Femur (tissue), 1 donor: ENCODE measurements at regions not wholly inside any gene's neighbourhood (a gene's known extent, or its start where the extent isn't known, plus 50 kb on each side); places are given as distances from the start of the nearest gene placed in this dataset.
"Not testable (repeated sequence)": the region's sequence is repeated elsewhere in the genome, so short reads cannot be mapped to it uniquely, and the experiment has no call there.

Source experiments
- DNase-seq: peaks from one replicate; pipeline ENCODE4 v3.0.0-alpha.2; 2017

DNA sequence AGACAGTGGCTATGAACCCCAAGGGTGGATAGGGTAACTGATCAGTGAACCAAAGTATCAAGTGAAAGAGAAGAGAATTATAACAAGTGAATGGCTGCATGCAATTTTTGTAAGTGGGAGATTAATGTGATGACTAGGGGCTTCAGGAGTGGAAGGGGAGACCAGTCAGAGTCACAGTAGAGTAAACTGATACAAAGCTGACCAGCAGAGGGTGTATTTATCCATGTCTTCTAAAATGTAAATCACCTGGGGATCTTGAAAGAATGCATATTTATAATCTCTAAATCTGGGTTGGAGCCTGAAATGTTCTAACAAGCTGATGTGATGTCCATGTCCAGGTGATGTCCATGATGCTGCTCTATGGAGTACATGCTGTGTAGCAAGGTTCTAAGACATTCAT, 1351.3 kb upstream of the CHAC2 start:
- no peak for DNase-seq

DNA sequence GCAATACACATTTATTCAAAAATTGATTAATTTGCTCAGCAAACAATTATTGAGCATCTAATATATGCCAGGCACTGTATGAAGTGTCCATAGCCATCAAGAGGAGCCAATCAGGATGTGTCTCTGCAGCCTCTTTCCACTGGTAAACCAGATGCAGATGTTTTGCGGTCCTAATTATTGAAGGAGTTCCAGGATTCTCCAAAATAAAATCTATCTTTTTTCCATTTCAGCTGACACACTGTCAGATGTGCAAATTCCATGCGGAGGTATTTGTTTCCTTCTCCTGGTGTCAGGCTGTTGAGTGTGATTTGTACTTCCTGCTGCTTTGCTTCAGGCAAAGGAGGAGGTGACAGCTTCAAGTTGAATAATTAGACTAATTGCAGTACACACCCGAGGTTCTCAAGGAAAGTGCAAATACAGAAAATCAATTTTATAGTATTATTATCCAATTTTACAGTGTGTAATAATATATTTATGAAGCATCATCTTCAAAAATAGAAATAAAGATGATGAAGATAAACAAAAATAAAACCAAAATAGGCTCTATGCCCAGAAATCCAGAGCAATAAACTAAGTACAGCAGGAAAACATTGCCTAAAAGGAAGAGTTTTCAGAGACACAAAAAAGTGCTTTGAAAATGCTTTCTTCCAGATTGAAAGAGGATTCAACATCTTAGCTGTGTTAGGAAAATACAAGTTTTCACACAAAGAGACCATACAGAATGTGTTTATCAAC, 1352.9 kb upstream of the CHAC2 start:
- DNase-seq, result no peak

DNA sequence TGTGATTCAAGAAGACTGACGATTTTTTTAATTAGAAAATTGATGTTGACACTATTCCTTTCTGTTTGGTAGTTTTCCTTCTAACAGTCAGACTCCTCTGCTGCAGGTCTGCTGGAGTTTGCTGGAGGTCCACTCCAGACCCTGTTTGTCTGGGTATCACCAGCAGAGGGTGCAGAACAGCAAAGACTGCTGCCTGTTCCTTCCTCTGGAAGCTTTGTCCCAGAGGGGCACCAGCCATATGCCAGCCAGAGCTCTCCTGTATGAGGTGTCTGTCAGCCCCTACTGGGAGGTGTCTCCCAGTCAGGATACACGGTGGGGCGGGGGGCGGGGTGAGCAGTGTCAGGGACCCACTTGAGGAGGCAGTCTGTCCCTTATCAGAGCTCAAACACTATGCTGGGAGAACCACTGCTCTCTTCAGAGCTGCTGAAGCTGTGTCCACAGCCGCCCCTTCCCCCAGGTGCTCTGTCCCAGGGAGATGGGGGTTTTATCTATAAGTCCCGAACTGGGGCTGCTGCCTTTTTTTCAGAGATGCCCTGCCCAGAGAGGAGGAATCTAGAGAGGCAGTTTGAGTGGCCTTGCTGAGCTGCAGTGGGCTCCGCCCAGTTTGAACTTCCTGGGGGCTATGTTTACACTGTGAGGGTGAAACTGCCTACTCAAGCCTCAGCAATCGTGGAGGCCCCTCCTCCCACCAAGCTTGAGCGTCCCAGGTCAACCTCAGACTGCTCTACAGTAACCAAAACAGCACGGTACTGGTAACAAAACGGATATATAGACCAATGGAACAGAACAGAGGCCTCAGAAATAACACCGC, 1358.1 kb upstream of the CHAC2 start:
- DNase-seq, result not testable (repeated sequence)

DNA sequence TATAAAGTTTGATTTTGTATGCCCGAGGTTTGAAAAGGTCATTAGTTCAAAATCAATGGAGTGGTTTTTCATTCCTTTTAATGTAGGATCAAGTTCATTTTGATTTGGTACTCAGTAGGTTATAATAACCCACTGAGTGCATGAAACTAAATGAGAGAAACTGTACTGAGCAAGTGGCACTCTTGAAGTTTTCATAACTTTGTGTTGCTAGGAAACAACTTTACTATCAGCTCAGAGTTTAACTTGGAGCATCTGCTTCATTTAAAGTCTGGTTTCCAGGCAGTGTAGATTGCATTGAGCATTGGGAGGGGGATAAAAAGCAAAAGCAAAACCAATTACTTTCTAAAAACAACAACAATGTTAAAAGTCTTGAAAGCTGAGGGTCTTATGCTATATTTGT, 1361.6 kb upstream of the CHAC2 start:
- no peak for DNase-seq

DNA sequence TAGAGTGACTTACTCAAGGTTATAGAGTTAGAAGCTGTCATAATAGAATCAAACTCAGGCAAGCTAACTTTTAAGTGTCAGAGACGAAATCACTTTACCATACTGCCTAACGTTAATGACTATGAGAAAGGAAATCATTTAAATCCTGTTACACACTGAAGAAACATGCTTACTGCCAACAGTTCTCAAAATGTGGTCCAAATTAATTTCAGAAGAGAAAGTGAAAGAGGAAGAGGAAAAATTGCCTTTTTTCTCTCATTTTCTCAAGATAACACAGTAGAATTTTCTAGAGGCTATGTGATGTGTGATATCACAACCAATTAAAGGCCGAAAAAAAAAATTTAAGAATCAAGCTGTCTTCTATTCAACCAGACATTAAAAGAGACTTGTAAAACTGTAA, 1362.7 kb upstream of the CHAC2 start:
- no peak for DNase-seq

DNA sequence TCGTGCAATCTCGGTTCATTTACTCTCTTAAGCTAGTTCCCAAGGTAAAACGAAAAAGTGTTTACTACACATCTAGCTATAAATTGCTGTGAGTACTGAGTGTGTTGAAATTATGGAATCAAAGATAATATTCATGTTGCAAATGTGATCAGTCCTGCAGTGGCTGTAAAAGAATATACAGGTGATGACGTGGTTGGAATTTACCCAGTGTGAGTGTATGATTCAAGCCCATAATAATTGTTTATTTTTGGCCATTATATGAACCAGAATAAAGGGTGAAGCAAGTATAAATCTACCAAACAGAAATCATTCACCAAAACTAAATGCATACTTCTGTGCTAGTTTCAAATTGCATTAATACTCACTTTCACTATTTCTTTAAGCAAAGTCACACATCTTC, 1363.6 kb upstream of the CHAC2 start:
- DNase-seq, result no peak

DNA sequence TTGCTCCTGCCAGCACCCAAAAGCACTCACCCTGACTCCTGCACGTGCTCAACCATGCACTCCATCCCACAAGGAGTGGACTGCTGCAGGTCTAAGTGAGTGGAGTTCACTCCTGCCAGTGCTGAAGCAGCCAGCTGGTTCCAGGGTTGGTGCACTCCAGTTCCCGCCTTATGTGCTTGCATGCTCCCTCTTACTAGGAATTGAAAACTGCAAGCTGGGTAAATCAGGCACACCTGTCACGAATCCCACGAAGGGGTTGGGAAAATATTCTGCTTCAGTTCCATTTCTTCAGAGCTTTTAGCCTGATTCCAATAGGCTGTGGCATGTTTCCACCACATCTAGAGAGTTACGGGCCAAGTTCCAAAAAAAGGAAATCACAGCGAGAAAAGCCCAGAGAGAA, 1365.5 kb upstream of the CHAC2 start:
- DNase-seq, result no peak

DNA sequence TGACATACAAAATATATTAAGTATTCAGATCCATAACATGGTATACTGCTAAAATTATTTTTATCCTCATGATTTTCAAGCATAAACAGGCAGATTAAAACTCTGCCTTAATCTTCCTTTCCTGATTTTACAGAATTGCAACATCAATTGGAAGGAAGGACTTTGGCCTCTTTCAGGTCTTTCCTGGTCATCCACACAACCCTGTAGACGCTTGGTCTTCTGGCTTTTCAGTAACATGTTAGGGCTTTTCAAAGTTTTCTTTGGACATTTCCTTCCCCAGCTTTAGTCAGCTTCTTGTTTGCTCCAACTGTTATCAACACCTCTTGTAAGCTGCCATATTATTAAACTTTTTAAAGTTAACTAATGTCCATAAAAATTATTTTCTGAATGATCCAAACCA, 1364.9 kb upstream of the NRXN1 start:
- no peak for DNase-seq

DNA sequence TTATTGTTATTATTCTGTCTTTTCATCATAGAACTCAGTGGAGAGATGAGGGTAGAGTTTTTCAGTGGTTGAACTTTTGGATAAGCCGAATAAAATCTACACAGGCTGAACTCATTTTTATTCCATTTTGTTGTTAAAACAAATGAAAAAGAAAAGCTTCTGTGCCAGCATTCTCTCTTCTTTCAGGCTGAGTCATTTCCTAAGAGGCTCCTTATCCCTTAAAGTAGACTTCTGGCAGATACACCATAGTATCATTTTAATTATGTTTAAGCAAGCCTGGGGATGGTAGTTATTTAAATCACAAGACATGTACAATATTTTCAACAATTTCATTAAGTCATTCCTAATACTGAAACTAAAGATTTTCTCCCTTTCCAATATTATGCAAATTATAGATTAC, 1364.0 kb upstream of the NRXN1 start:
- DNase-seq, result no peak

DNA sequence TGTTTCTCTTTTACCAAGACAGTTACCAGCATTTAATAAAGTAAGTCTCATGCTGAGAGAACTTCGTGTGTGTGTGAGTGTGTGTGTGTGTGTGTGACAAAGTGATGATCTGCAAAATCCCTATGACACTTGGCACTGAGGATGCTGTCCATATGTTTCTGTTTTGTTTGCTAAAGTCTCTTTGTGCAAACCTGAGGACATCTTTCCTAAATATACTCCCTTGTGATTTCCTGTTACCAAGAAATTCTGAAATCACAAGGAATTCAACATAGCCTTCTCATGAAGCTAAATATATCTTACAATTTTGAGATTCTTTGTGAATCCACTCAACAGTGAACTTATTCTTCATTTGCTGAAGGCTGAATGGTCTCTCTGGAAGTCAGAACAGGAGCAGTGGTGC, 1359.7 kb upstream of the NRXN1 start:
- DNase-seq, result no peak

DNA sequence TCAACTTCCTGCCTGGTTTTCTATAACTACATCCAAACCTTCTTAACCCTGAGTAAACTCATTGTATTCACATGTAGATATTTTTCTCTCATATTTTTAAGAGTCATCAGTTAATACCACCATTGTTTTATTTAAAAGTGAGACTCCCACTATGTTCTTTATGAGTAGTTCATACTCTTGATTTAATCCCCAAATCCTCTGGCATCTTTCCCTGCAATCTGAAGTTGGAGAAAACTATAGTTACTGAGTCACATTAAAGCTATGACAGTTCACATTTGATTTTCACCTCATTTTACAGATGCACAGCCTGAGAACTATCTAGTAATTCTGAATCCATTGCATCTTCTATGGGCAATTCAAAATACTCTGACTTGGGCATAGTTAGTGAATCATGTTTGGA, 1358.7 kb upstream of the NRXN1 start:
- no peak for DNase-seq

DNA sequence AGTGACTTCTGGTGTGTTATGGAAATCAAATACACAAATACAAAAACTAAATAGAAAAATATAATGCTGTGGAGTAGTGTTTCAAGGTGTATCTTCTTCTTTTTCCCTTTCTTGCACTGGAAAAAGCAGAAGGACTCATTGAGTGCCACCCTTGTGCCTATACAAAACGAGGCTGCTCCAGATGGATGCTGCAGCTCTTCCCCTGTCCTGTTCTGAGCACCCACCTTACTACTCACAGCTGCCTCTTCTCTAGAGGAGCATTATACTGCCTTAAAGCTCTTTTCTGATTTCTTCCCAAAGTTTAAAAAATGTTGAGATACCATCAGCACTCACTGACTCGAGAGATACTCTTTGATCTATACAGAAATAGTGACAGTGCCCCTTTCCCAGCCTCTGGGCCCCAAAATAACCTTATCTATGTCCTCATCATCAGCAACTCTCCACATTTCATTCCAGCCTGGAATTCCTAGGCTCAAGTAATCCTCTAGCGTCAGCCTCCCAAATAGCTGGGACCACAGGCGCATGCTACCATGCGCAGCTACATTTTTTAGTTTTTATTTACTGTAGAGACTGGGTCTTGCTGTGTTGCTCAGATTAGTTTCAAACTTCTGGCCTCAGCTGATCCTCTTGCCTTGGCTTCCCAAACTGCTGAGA, 1356.1 kb upstream of the NRXN1 start:
- DNase-seq, result no peak

DNA sequence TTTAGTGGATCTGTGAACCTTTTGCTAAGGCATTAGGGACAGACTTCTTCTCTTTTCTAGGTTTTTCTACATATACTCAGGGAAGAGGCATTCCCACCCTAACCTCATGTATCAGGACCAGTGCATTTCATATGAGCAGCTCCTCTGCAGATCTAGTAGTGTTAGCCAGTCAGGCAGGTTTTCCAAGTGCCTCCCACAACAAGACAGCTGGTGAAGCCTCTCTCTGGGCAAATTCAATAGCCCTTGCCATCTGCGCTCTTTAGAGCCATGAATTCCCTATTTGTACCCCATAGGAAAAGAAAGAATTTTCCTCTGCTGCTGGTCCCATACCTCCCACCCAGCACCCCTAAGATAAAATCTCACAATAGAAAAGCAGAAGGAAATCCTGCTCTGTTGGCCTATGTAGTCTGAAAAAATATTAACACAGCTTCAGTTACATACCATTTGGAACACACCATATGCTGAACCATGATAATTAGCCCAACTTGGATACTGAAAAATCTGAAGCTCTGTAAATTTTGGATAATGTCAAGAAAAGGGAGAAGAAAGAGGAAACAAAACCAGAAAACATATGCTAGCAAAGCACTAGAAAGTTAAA, 1354.6 kb upstream of the NRXN1 start:
- DNase-seq, result no peak

DNA sequence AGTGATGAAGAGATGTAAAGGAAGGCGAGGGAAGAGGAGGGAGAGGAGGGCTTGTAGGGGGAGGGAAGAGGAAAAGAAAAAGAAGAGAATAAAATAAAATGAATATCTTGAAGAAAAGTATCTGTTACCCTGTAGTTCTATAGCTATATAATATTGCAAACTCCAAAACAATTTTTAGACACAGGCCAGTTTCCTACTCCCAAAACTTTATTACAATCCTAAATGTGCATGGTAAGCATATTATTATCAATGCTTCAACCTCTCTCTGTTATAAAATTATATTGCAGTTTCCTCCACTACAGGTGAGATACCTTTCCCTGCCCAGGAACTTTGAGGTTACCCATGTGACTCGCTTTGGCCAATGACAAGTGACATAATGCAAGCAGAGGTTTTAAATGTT, 1351.6 kb upstream of the NRXN1 start:
- no peak for DNase-seq

DNA sequence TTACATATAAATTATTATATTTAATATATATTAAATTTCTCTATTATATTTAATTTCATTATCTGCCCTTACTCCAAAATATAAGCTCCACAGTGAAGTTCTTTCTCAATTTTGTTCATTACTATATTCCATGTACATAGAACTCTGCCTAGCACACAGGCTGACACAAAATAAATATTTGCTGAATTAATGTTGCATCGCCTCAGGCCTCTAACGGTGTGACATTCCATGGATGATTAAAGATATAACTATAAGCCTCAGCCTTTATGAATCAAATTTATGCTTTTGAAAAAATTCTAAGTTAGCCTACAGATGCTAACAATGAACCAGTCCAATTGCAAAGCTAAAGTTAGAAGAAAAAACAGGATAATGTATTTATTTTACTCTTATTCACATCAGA, 1337.2 kb upstream of the NRXN1 start:
- no peak for DNase-seq

DNA sequence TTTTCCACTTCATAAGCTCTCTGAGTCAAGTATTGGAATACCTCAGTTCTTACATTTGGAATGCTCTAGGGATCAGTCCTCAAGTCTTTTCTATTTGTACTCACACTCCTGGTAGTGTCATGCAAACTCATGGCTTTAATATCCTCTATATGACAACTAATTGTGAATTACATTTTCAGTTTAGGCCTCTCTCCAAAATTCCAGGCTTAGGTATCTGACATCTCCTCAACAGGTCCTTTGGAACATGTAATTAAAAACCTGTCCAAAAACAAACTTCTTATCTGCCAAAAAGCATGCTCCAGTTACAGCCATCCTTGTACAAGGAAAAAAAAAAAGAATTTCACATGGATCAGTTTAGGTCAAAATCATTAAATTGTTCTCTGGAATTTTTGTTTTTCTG, 1336.2 kb upstream of the NRXN1 start:
- no peak for DNase-seq

DNA sequence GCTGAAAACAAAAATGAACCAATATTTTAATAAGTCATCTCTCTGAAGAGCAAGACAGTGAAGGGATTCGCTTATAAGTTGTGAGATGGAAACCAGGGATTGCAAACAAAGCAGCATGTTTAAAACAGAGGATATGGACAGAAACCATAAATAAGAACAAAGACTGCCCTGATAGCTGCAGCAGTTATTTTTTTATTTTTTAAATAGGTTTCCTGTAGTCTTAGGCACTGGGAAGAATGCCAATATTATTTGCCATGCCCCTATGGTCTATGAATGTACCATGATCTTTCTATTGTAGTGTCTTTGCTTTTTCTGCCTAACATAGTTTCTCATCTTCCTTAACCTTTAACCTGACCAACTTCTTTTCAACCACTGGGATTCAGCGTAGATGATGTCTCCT, 1334.0 kb upstream of the NRXN1 start:
- no peak for DNase-seq

DNA sequence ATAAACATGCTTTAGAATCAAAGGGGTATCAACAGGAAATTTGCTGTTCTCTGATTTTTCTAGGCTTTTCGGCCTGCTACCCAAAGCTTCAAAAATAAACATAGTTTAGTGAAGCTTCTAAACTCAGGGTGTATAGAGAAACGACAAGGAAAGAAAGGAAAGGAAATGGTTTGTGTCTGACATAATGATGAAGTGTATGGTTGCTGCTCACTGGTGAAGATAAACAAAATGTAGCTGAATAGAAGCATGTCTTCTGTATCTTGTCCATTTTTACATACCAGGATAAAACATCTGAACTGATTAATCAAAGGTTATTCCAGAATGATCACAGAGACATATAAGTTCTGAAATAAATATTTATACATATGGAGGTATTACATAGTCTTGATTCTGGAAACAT, 1324.6 kb upstream of the NRXN1 start:
- DNase-seq, result no peak

DNA sequence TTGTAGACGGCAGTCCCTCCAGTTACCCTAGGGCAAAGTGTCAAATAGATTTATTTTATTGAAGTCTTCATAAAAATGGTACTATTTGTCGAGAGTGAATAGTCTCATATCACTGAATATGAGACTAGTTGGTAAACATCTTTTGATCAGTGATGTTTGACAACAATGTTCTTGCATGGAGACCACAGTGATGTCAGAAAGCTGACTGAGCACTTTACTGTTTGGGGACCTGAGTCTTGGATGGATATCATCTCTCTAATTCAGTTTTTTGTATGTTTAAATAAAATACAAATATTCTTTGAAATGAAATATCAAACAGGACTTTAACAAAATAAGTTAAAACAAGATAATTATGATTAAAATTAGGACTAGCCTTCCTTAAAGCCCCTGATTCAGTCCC, 1315.4 kb upstream of the NRXN1 start:
- DNase-seq, result no peak

DNA sequence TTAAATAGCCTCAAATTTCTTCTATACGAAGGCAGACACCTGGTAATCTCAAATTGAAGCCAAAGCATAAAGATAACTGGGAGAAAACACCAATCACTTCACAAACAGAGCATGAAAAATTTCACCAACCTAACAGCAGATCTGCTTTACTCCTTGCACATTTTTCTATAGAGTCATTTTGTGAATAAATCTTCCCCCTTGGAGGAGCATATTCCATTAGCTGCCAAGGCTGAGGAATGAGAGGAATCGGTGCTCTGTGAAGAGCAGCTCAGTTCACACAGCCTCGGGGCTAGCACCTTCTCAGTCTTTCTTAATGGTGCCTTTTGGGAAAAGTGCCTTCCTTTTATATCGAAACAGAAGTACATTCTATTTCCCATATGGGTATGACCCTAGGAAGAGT, 1313.7 kb upstream of the NRXN1 start:
- DNase-seq, result no peak

DNA sequence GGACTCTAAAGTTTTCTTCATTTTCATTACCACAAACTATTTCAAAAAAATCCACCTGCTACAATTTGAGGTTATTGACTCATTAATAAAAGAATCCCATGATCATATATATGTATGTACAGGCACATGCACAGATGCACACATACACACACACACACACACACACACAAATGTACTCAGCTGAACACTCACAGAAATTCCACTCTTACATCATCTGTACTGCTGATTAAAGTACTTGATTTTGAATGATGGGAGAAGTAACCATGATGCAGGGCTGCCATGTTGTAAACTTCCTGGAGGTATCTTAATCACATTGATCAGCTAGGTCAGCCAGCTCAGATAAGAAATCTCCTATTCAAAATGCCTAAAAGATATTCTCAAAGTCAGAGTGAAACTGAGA, 1313.2 kb upstream of the NRXN1 start:
- DNase-seq, result no peak

DNA sequence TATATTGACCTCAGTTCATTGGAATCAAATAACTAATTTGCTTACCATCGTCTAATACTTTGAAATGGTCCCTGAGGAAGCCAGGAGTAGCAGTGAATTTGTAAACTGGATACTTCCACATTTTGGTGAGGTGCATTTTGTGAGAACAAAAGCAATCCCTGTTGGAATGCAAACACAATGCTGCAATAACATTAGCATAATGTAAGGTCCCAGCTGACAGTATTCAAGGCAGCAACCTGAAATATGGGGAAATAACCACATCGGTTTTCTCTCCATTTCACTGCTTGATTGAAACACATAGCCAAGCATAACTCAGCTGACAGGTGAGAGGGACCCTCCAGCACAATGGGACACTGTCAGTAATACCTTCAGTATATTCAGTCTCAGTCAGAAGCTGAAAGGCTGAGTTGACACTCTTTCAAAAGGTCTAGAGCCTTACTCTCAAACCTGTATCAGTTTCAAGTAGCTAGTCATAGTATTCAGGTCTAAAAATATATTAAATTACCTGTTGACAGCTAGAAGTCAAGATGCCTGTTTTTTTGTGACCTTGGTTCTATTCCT, 1311.9 kb upstream of the NRXN1 start:
- DNase-seq, result no peak

DNA sequence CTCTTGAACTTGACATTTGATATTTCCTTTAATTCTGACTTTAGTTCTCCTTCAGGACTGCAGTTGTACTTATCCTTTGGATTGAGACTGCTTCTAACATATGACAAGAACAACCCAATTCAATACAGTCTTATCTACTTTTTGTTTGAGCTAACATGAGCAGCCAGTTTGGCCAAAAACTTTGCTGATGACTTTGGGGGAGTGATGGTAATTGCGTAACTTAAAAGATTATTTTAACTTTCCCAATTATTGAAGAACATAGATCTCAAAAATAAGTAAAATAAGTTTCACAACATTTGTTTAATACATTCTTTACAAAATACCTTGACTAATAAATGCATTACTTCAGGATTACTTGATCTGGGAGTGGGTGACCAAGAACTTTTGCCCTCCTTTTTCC, 1311.1 kb upstream of the NRXN1 start:
- no peak for DNase-seq
